Astrocyte (in vitro differentiated cells and primary cell): ENCODE measurements at regions not wholly inside any gene's neighbourhood (a gene's known extent, or its start where the extent isn't known, plus 50 kb on each side); places are given as distances from the start of the nearest gene placed in this dataset.
"Not testable (repeated sequence)": the region's sequence is repeated elsewhere in the genome, so short reads cannot be mapped to it uniquely, and the experiment has no call there.

Source experiments
- EZH2 ChIP-seq: IDR thresholded peaks from 2 replicates; pipeline ENCODE4 v1.6.1; 2012; ENCODE audit warnings: mild to moderate bottlenecking, low read length, inconsistent platforms; ENCODE audit not compliant: insufficient read depth
- TF ChIP-seq, protein P1 (sequence below): IDR thresholded peaks from 2 replicates; pipeline ENCODE4 v1.5.1; 2011; ENCODE audit warnings: low read depth, mild to moderate bottlenecking, inconsistent platforms, low read length, moderate library complexity; ENCODE audit not compliant: insufficient read depth

GRCh38 chr20:47842950-47843349 lies 57.7 kb upstream of the SULF2 start:
- TF ChIP-seq, protein P1, sequence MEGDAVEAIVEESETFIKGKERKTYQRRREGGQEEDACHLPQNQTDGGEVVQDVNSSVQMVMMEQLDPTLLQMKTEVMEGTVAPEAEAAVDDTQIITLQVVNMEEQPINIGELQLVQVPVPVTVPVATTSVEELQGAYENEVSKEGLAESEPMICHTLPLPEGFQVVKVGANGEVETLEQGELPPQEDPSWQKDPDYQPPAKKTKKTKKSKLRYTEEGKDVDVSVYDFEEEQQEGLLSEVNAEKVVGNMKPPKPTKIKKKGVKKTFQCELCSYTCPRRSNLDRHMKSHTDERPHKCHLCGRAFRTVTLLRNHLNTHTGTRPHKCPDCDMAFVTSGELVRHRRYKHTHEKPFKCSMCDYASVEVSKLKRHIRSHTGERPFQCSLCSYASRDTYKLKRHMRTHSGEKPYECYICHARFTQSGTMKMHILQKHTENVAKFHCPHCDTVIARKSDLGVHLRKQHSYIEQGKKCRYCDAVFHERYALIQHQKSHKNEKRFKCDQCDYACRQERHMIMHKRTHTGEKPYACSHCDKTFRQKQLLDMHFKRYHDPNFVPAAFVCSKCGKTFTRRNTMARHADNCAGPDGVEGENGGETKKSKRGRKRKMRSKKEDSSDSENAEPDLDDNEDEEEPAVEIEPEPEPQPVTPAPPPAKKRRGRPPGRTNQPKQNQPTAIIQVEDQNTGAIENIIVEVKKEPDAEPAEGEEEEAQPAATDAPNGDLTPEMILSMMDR: not testable (repeated sequence)
- not testable (repeated sequence) for TF ChIP-seq EZH2
